VCaP (cell line): ENCODE measurements at regions not wholly inside any gene's neighbourhood (a gene's known extent, or its start where the extent isn't known, plus 50 kb on each side); places are given as distances from the start of the nearest gene placed in this dataset.
"Not testable (repeated sequence)": the region's sequence is repeated elsewhere in the genome, so short reads cannot be mapped to it uniquely, and the experiment has no call there.

Source experiments
- H3K27ac ChIP-seq: fragments of 450-650 bp; 2 replicates; pipeline ENCODE4 v1.5.1; 2017
- CTCF ChIP-seq: fragments of 450-650 bp; conservative IDR thresholded peaks from 2 replicates; pipeline ENCODE4 v1.5.1; 2017; ENCODE audit warnings: mild to moderate bottlenecking, moderate library complexity

GRCh38 chr2:116545286-116546068 is 1269.0 kb upstream of the DDX18 start:
- no peak overlapping the region for H3K27ac ChIP-seq
- no peak for TF ChIP-seq CTCF

GRCh38 chr2:116552738-116553419 is 1261.6 kb upstream of the DDX18 start:
- not testable (repeated sequence) for H3K27ac ChIP-seq

- no peak overlapping the region for H3K27ac ChIP-seq
- no peak for TF ChIP-seq CTCF
Measured at GRCh38 chr2:116580209-116580608, 1234.3 kb upstream of the DDX18 start.

GRCh38 chr2:116582850-116583249 is 1231.6 kb upstream of the DDX18 start:
- no peak overlapping the region for H3K27ac ChIP-seq
- TF ChIP-seq CTCF, result no peak

- no peak for TF ChIP-seq CTCF
- H3K27ac ChIP-seq, result no peak overlapping the region
Measured at GRCh38 chr2:116585669-116586327, 1228.7 kb upstream of the DDX18 start.

- no peak overlapping the region for H3K27ac ChIP-seq
- no peak for TF ChIP-seq CTCF
Measured at GRCh38 chr2:116586328-116586689, 1228.2 kb upstream of the DDX18 start.
